GM18909 (cell line): ENCODE measurements at regions not wholly inside any gene's neighbourhood (a gene's known extent, or its start where the extent isn't known, plus 50 kb on each side); places are given as distances from the start of the nearest gene placed in this dataset.
"Not testable (repeated sequence)": the region's sequence is repeated elsewhere in the genome, so short reads cannot be mapped to it uniquely, and the experiment has no call there.

ENCODE experiments used
- ATAC-seq: cut with Tn5 transposase; IDR thresholded peaks from one replicate; pipeline ENCODE4 v1.9.1; 2021; ENCODE audit warnings: mild to moderate bottlenecking; ENCODE audit not compliant: unreplicated experiment, poor library complexity

- ATAC-seq = no peak
Measured at GRCh38 chr5:126099077-126099476, 324.1 kb upstream of the GRAMD2B start.

GRCh38 chr5:126100767-126101166, 322.4 kb upstream of the GRAMD2B start:
- ATAC-seq = no peak

- ATAC-seq = no peak
Measured at GRCh38 chr5:126101901-126102300, 321.3 kb upstream of the GRAMD2B start.

- ATAC-seq = no peak
Measured at GRCh38 chr5:126103050-126103449, 320.2 kb upstream of the GRAMD2B start.

- ATAC-seq = no peak
Measured at GRCh38 chr5:126103868-126104267, 319.3 kb upstream of the GRAMD2B start.

GRCh38 chr5:126104341-126104740, 318.9 kb upstream of the GRAMD2B start:
- no peak for ATAC-seq

GRCh38 chr5:126104951-126105350, 318.3 kb upstream of the GRAMD2B start:
- no peak for ATAC-seq

GRCh38 chr5:126106029-126106428, 317.2 kb upstream of the GRAMD2B start:
- no peak for ATAC-seq

- no peak for ATAC-seq
Measured at GRCh38 chr5:126107381-126107780, 315.8 kb upstream of the GRAMD2B start.

GRCh38 chr5:126108470-126108869, 314.7 kb upstream of the GRAMD2B start:
- ATAC-seq = no peak

GRCh38 chr5:126115059-126115629, 308.1 kb upstream of the GRAMD2B start:
- ATAC-seq = no peak

- ATAC-seq = no peak
Measured at GRCh38 chr5:126117044-126117443, 306.2 kb upstream of the GRAMD2B start.

GRCh38 chr5:126119887-126120442, 303.2 kb upstream of the GRAMD2B start:
- no peak for ATAC-seq

- no peak for ATAC-seq
Measured at GRCh38 chr5:126120939-126121338, 302.3 kb upstream of the GRAMD2B start.

GRCh38 chr5:126122942-126123341, 300.3 kb upstream of the GRAMD2B start:
- ATAC-seq = no peak

- no peak for ATAC-seq
Measured at GRCh38 chr5:126124706-126125345, 298.4 kb upstream of the GRAMD2B start.

- no peak for ATAC-seq
Measured at GRCh38 chr5:126125407-126125806, 297.8 kb upstream of the GRAMD2B start.

GRCh38 chr5:126126574-126126973, 296.6 kb upstream of the GRAMD2B start:
- ATAC-seq = no peak

GRCh38 chr5:126127371-126127770, 295.8 kb upstream of the GRAMD2B start:
- ATAC-seq = not testable (repeated sequence)

- ATAC-seq = no peak
Measured at GRCh38 chr5:126129431-126129830, 293.8 kb upstream of the GRAMD2B start.

GRCh38 chr5:126133424-126133823, 289.8 kb upstream of the GRAMD2B start:
- ATAC-seq = no peak

GRCh38 chr5:126137891-126138280, 285.3 kb upstream of the GRAMD2B start:
- ATAC-seq = no peak
